ENCODE measurements at regions not wholly inside any gene's neighbourhood (a gene's known extent, or its start where the extent isn't known, plus 50 kb on each side); places are given as distances from the start of the nearest gene placed in this dataset.

- no peak overlapping the region for H3K9ac ChIP-seq (ENCODE audit: control insufficient read depth, insufficient read depth, low read length)
These were observed 207.2 kb upstream of the RFX3 start for GRCh38 chr9:3733039-3733408.

More at GRCh38 chr9:3733039-3733408, 207.2 kb upstream of the RFX3 start:
- Histone ChIP-seq H2AFZ (ENCODE audit: control insufficient read depth, low read depth, low read length) (no peak overlapping the region; the same call in 1 of the 2 replicates), H3K27me3 (replicated peaks in 1 of 2; ENCODE audit: control insufficient read depth in 2 of 2, insufficient read depth in 2 of 2, low read length in 1 of 2) (no peaks in the 10 kb centered on the region), H3K4me3 (no peak overlapping the region), H3K79me2 (ENCODE audit: control insufficient read depth, insufficient read depth, low read length) (no peaks in the 10 kb centered on the region), H3K27ac (ENCODE audit: control insufficient read depth, insufficient read depth) (no peak overlapping the region), H4K20me1 (ENCODE audit: control insufficient read depth, insufficient read depth) (no peaks in the 10 kb centered on the region), H3K36me3 (ENCODE audit: control insufficient read depth in 2 of 2, insufficient read depth in 2 of 2, low read length in 1 of 2) (no peaks in the 10 kb centered on the region), H3K9me3 (replicated peaks; ENCODE audit: control insufficient read depth, insufficient read depth, low read length) (no peaks in the 10 kb centered on the region), H3K4me1 (ENCODE audit: control insufficient read depth, insufficient read depth, low read length) (peaks cover 22% of the 10 kb centered on the region), H3K4me2 (ENCODE audit: control insufficient read depth, insufficient read depth) (no peak overlapping the region)
- TF ChIP-seq SUZ12 (IDR thresholded peaks at IDR 0.05; ENCODE audit: unreplicated experiment) (no peak), ASH2L (IDR thresholded peaks at IDR 0.05; ENCODE audit: borderline replicate concordance, low read depth) (no peak), NR2F1 (conservative IDR thresholded peaks at IDR 0.05) (peak; percentile 87), FOS (IDR thresholded peaks at IDR 0.05; ENCODE audit: borderline replicate concordance, extremely low read depth, insufficient read length) (no peak), POLR2A (IDR thresholded peaks at IDR 0.05; ENCODE audit: low read depth, low read length) (no peak), RFX5 (IDR thresholded peaks at IDR 0.05; ENCODE audit: low read depth, low read length) (no peak), BHLHE40 (IDR thresholded peaks at IDR 0.05; ENCODE audit: borderline replicate concordance in 1 of 2, low read depth in 2 of 2, low read length in 1 of 2) (peak; percentile 8 to 42; a peak in 1 of 4 replicates), PAX5 (IDR thresholded peaks at IDR 0.05; ENCODE audit: borderline replicate concordance, low read depth, low read length) (peak; percentile 23; the same call in 1 of the 2 replicates), ESRRA (IDR thresholded peaks at IDR 0.05; ENCODE audit: low read length) (no peak), MEF2B (IDR thresholded peaks at IDR 0.05; ENCODE audit: partially characterized antibody, poor library complexity, severe bottlenecking) (no peak), TCF7 (IDR thresholded peaks at IDR 0.05; ENCODE audit: borderline replicate concordance) (no peak), TCF12 (IDR thresholded peaks at IDR 0.05; ENCODE audit: low read depth, low read length) (no peak), NKRF (conservative IDR thresholded peaks at IDR 0.05) (no peak), CTCF (IDR thresholded peaks at IDR 0.05 in 2 of 3, conservative IDR thresholded peaks at IDR 0.05 in 1 of 3; ENCODE audit: control insufficient read depth in 2 of 3, extremely low read depth in 1 of 3, insufficient read depth in 1 of 3, low read depth in 3 of 3, low read length in 3 of 3) (no peak), SP1 (IDR thresholded peaks at IDR 0.05; ENCODE audit: low read depth, low read length) (no peak), MTA2 (IDR thresholded peaks at IDR 0.05; ENCODE audit: low read depth) (peak; percentile 52; the same call in 1 of the 2 replicates)
- DNase-seq (ENCODE audit: low read depth, low spot score) (peak; percentile 9), ATAC-seq (peak; percentile 43), FAIRE-seq (no peak)
- intact Hi-C loops (cut with micrococcal nuclease; ENCODE audit: unreplicated experiment) (loop anchor here (2.0 kb wide), 1 partner anchor 496 kb away; no protein-coding TSS in a partner anchor), in situ Hi-C loops (cut with MboI) (loop anchor here (5.0 to 10.0 kb wide), 3 partner anchors 258 to 602 kb away; no protein-coding TSS in a partner anchor)
- no TSS peak for BruUV-seq (replicated peaks)
- CTCF ChIA-PET = interaction anchor here (1.0 to 4.1 kb wide), 13 partner anchors 18 to 634 kb away, joined by 3 to 28 read pairs (median 6); no protein-coding TSS in a partner anchor
- POLR2A ChIA-PET = no interaction called here
- WGBS (ENCODE audit: insufficient coverage, insufficient replicate concordance, low lambda C conversion rate, missing lambda C conversion rate) = 58% methylated on average over 3 of the region's 3 CpGs
- SMC1A ChIA-PET (ENCODE audit: uncharacterized antibody, unreplicated experiment) = interaction anchor here (1.0 to 3.5 kb wide), 7 partner anchors 69 to 605 kb away, joined by 3 to 20 read pairs (median 3); no protein-coding TSS in a partner anchor
- RAD21 ChIA-PET (ENCODE audit: unreplicated experiment) = interaction anchor here (0.9 to 2.4 kb wide), 8 partner anchors 206 to 605 kb away, joined by 3 to 8 read pairs (median 4); no protein-coding TSS in a partner anchor
